ENCODE measurements at regions not wholly inside any gene's neighbourhood (a gene's known extent, or its start where the extent isn't known, plus 50 kb on each side); places are given as distances from the start of the nearest gene placed in this dataset.

GRCh38 chr10:130888493-130888892 is 423.0 kb downstream of the TCERG1L start:
- Histone ChIP-seq H3K9me3 (ENCODE audit: low read length) (no peaks in the 10 kb centered on the region), H2AFZ (ENCODE audit: low read length) (no peak overlapping the region), H3F3A (ENCODE audit: insufficient read depth, low read length) (no peaks in the 10 kb centered on the region), H3K27ac (ENCODE audit: low read depth, low read length, poor library complexity, severe bottlenecking) (no peak overlapping the region), H3K4me3 (ENCODE audit: low read depth, low read length, poor library complexity, severe bottlenecking) (no peak overlapping the region), H3K9me2 (ENCODE audit: low read depth, low read length) (no peaks in the 10 kb centered on the region), H3K9ac (ENCODE audit: low read length) (no peak overlapping the region), H3K36me3 (ENCODE audit: insufficient read depth, low read length) (no peaks in the 10 kb centered on the region), H3K27me3 (ENCODE audit: insufficient read depth, low read length) (no peaks in the 10 kb centered on the region), H3K4me1 (ENCODE audit: insufficient read depth, low read length, severe bottlenecking) (no peaks in the 10 kb centered on the region), H4K20me1 (ENCODE audit: insufficient read depth, low read length) (no peaks in the 10 kb centered on the region), H3K4me2 (ENCODE audit: low read length) (no peak overlapping the region), H3K79me2 (ENCODE audit: insufficient read depth, low read length) (no peaks in the 10 kb centered on the region)
- TF ChIP-seq CTCF (IDR thresholded peaks at IDR 0.05; ENCODE audit: low read length) = no peak
- no peak for TF ChIP-seq EZH2 (IDR thresholded peaks at IDR 0.05; ENCODE audit: borderline replicate concordance, low read length)

DNA sequence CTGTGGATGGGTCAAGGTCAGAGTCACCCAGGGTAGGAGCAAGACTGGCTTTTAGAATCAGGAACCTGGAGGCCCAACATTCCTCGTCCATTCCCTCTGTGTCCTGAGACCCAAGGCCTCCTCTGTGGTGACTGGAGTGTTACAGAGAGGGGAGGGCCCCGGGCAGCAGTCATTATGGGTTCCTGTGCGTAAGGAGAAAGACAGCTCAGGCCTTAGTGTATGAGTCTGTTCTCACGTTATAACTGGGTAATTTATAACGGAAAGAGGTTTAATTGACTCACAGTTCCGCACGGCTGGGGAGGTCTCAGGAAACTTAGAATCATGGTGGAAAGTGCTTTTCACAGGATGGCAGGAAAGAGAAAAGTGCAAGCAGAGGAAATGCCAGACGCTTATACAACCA is 422.3 kb downstream of the TCERG1L start:
- TF ChIP-seq CTCF (IDR thresholded peaks at IDR 0.05; ENCODE audit: low read length) = no peak
- TF ChIP-seq EZH2 (IDR thresholded peaks at IDR 0.05; ENCODE audit: borderline replicate concordance, low read length) = no peak
- Histone ChIP-seq H3K9me2 (ENCODE audit: low read depth, low read length) (no peaks in the 10 kb centered on the region), H3K4me1 (ENCODE audit: insufficient read depth, low read length, severe bottlenecking) (no peaks in the 10 kb centered on the region), H3K4me2 (ENCODE audit: low read length) (no peak overlapping the region), H3K27me3 (ENCODE audit: insufficient read depth, low read length) (no peaks in the 10 kb centered on the region; the same call in 1 of the 2 replicates), H3K9ac (ENCODE audit: low read length) (no peak overlapping the region), H3F3A (ENCODE audit: insufficient read depth, low read length) (no peaks in the 10 kb centered on the region), H3K4me3 (ENCODE audit: low read depth, low read length, poor library complexity, severe bottlenecking) (no peak overlapping the region), H3K79me2 (ENCODE audit: insufficient read depth, low read length) (no peaks in the 10 kb centered on the region), H3K27ac (ENCODE audit: low read depth, low read length, poor library complexity, severe bottlenecking) (no peak overlapping the region), H4K20me1 (ENCODE audit: insufficient read depth, low read length) (no peaks in the 10 kb centered on the region), H2AFZ (ENCODE audit: low read length) (no peak overlapping the region), H3K36me3 (ENCODE audit: insufficient read depth, low read length) (no peaks in the 10 kb centered on the region), H3K9me3 (ENCODE audit: low read length) (no peaks in the 10 kb centered on the region)

GRCh38 chr10:130889780-130890179 is 421.7 kb downstream of the TCERG1L start:
- H3K9ac ChIP-seq (ENCODE audit: low read length) = no peak overlapping the region
- no peaks in the 10 kb centered on the region for H3K36me3 ChIP-seq (ENCODE audit: insufficient read depth, low read length)
- H3K4me2 ChIP-seq (ENCODE audit: low read length) = no peak overlapping the region
- no peak overlapping the region for H3K27ac ChIP-seq (ENCODE audit: low read depth, low read length, poor library complexity, severe bottlenecking)
- H3K79me2 ChIP-seq (ENCODE audit: insufficient read depth, low read length) = no peaks in the 10 kb centered on the region
- H3K4me1 ChIP-seq (ENCODE audit: insufficient read depth, low read length, severe bottlenecking) = no peaks in the 10 kb centered on the region
- H3F3A ChIP-seq (ENCODE audit: insufficient read depth, low read length) = no peaks in the 10 kb centered on the region
- no peak overlapping the region for H3K4me3 ChIP-seq (ENCODE audit: low read depth, low read length, poor library complexity, severe bottlenecking)
- H3K9me2 ChIP-seq (ENCODE audit: low read depth, low read length) = no peaks in the 10 kb centered on the region
- H2AFZ ChIP-seq (ENCODE audit: low read length) = no peak overlapping the region
- no peaks in the 10 kb centered on the region for H4K20me1 ChIP-seq (ENCODE audit: insufficient read depth, low read length)
- H3K27me3 ChIP-seq (ENCODE audit: insufficient read depth, low read length) = no peaks in the 10 kb centered on the region; the same call in 1 of the 2 replicates
- TF ChIP-seq CTCF (IDR thresholded peaks at IDR 0.05; ENCODE audit: low read length) = no peak
- TF ChIP-seq EZH2 (IDR thresholded peaks at IDR 0.05; ENCODE audit: borderline replicate concordance, low read length) = no peak
- no peaks in the 10 kb centered on the region for H3K9me3 ChIP-seq (ENCODE audit: low read length)
